Vagina (tissue), 2 donors: ENCODE measurements at regions not wholly inside any gene's neighbourhood (a gene's known extent, or its start where the extent isn't known, plus 50 kb on each side); places are given as distances from the start of the nearest gene placed in this dataset.

Experiments
- DNase-seq, 2 donors: peaks; one replicate each; pipeline ENCODE4 v3.0.0-alpha.2; 2017; ENCODE audit errors: extremely low spot score in 2 of 2
- H3K27ac ChIP-seq: fragments of 200-600 bp; sonication (generic); one replicate; pipeline ENCODE4 v1.5.1; 2019
- H3K27me3 ChIP-seq: fragments of 200-600 bp; sonication (generic); one replicate; pipeline ENCODE4 v1.5.1; 2019
- H3K36me3 ChIP-seq, 2 donors: fragments of 200-600 bp; sonication (generic); one replicate each; pipeline ENCODE4 v1.5.1; 2017 to 2019
- H3K4me1 ChIP-seq: fragments of 200-600 bp; sonication (generic); one replicate; pipeline ENCODE4 v1.5.1; 2019
- H3K4me3 ChIP-seq, 2 donors: fragments of 200-600 bp; sonication (generic); 1 replicate in 1 of 2; 2 replicates in 1 of 2; pipeline ENCODE4 v1.5.1; 2016 to 2019
- H3K9me3 ChIP-seq: fragments of 200-600 bp; sonication (generic); one replicate; pipeline ENCODE4 v1.5.1; 2019
- POLR2A ChIP-seq, 2 donors: fragments of 450-650 bp; IDR thresholded peaks; one replicate each; pipeline ENCODE4 v1.6.1; 2017; ENCODE audit warnings: antibody characterized with exemption in 2 of 2, mild to moderate bottlenecking in 2 of 2, moderate library complexity in 2 of 2
- POLR2AphosphoS5 ChIP-seq, 2 donors: sonication (generic); formaldehyde crosslinking; IDR thresholded peaks; one replicate each; pipeline ENCODE4 v1.9.0; 2017; ENCODE audit warnings: antibody characterized with exemption in 2 of 2, mild to moderate bottlenecking in 2 of 2, low read depth in 1 of 2; ENCODE audit not compliant: insufficient read depth in 1 of 2
- intact Hi-C: fragments of 100-400 bp; cut with DNase I; formaldehyde crosslinking; loops from one replicate; pipeline ENCODE4 v1.15.1; 2023
- TF ChIP-seq, protein P1 (sequence below), 3 experiments: fragments of 450-650 bp in 2 of 3; fragments of 200-600 bp in 1 of 3; sonication (generic) in 1 of 3; IDR thresholded peaks; one replicate each; pipeline ENCODE4 v1.5.1; 2017 to 2019; ENCODE audit warnings: antibody characterized with exemption in 3 of 3, mild to moderate bottlenecking in 2 of 3, moderate library complexity in 2 of 3

DNA sequence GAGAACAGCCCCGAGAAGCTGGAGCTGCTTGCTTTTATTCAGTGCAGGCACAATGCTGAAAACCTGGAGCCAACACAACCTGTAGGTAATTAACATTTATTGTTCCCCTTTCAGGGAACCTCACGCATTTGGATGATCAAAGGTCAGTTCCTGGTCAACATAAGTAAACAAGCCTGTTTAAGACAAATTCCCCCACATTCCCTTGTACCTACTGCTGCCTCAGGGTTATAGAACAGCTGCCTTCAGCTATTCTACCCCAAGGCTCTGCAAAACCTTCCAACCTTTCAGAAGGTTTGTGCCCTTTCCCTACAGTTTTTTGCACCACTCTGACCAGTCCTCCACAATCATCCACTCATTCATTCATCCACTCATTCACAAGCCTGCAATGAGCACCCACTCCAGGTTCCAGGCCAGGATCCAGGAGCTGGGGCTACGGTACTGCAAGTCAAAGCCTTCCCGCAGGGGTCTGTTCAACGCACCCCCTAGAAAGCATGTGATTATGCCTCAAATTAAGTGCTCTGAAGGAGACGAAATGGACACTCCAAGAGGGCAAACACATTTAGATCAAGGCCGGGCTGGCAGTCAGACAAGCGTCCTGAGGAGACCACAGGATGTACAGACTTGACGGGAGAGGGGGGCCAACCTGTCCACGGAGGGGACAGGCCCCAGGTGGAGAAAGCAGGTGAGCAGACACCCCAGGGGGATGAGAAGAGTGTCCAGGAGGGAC lies 683.9 kb downstream of the MATN1 start:
- Histone ChIP-seq H3K36me3 (no peaks in the 10 kb centered on the region), H3K9me3 (no peaks in the 10 kb centered on the region), H3K27me3 (no peaks in the 10 kb centered on the region), H3K4me3 (no peak overlapping the region), H3K4me1 (no peaks in the 10 kb centered on the region), H3K27ac (no peak overlapping the region)
- TF ChIP-seq, protein P1, sequence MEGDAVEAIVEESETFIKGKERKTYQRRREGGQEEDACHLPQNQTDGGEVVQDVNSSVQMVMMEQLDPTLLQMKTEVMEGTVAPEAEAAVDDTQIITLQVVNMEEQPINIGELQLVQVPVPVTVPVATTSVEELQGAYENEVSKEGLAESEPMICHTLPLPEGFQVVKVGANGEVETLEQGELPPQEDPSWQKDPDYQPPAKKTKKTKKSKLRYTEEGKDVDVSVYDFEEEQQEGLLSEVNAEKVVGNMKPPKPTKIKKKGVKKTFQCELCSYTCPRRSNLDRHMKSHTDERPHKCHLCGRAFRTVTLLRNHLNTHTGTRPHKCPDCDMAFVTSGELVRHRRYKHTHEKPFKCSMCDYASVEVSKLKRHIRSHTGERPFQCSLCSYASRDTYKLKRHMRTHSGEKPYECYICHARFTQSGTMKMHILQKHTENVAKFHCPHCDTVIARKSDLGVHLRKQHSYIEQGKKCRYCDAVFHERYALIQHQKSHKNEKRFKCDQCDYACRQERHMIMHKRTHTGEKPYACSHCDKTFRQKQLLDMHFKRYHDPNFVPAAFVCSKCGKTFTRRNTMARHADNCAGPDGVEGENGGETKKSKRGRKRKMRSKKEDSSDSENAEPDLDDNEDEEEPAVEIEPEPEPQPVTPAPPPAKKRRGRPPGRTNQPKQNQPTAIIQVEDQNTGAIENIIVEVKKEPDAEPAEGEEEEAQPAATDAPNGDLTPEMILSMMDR (IDR thresholded peaks at IDR 0.05), result no peak
- TF ChIP-seq POLR2A (IDR thresholded peaks at IDR 0.05) (no peak), POLR2AphosphoS5 (IDR thresholded peaks at IDR 0.05; ENCODE audit: insufficient read depth in 1 of 2, low read depth in 1 of 2) (no peak)
- DNase-seq, result peak; percentile 65 to 88
- intact Hi-C loops, result no loop called here

DNA sequence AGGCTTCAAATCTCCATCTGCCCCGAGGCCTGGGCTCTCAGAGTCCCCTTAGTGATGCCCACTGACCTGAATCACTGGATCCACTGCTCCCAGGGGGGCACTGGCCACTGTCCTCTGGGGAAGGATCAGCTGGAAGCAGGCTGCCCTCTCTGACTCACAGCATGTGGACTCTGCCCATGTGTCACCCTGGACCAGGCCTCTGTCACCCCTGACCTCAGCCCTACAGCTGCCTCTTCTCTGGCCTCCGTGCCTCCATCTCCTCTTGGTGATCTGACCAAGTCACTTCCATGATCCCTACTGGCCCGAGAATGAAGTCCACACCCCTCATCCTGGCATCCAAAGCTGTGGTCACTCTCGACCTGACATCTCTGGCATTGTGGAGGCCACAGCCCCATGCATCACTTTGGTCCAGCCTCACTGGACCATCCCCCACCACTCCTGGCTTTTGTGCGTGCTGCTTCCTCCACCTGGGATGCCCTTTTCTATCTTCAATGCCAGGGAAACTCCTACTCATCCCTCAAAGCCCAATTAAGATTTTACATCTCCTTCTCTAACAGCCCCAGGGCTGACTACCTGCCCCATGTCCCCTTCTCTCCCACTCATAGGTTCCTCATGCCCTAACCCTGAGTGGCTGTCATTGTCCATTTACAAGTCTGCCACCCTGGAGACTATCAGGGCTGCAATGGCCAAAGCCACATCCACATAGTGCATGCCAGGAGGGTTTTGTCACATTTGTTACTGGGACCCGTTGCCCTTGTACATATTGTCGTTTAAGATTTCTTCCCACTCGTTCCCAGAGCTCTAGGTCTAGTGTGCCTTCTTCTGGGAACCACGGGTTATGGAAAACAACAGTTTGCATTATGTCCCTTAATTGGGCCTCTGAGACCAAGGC lies 685.0 kb downstream of the MATN1 start:
- H3K27me3 ChIP-seq, result no peaks in the 10 kb centered on the region
- TF ChIP-seq, protein P1 (IDR thresholded peaks at IDR 0.05), result no peak
- H3K36me3 ChIP-seq, result no peaks in the 10 kb centered on the region
- no peak overlapping the region for H3K4me3 ChIP-seq
- no peaks in the 10 kb centered on the region for H3K4me1 ChIP-seq
- no peak overlapping the region for H3K27ac ChIP-seq
- intact Hi-C loops, result no loop called here
- H3K9me3 ChIP-seq, result no peaks in the 10 kb centered on the region
- peak; percentile 44 to 77 for DNase-seq

DNA sequence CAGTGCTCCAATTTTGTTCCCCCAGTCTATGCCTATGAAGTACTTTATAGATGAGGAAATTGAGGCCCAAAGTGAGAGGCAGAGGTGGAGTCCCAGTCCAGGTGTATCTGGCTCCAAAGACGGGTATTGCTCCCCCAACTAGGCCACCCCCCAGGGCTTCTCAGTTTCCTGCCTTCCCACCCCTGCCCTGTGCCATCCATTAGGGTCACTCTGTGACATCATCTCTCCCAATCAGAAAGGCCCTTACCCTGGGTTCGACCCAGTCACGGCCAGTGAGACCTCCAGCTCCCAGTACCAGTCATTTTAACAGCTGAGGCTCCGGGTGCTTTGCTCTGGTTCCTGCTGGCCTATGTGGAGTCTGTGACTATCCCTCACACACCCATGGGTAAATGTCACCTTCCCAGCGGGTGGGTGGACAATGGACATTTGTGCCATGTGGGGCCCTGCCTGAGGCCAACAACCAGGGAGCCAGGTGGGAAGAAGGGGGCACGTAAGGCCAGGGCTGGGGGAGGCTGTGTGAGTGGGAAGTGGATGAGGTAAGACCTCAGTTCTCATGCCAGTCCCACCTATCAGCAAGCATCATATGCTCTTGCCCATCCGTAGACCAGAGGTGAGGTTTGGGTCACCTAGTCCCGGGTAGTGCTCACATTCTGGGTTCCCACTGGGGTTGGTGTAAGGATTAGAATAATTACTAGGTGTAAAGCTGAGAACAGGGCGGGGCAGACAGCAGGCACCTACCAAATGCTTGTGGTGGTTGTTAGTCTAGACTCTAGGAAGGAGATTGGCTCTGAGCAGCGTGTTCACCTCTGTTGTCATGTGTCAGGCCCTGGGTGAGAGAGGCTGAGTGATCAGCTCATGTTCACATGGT lies 685.9 kb downstream of the MATN1 start:
- Histone ChIP-seq H3K27me3 (no peaks in the 10 kb centered on the region), H3K4me3 (no peak overlapping the region), H3K4me1 (no peaks in the 10 kb centered on the region), H3K27ac (no peak overlapping the region), H3K9me3 (no peaks in the 10 kb centered on the region), H3K36me3 (no peaks in the 10 kb centered on the region)
- DNase-seq, result peak; percentile 72 to 87
- intact Hi-C loops, result no loop called here
- TF ChIP-seq POLR2A (IDR thresholded peaks at IDR 0.05) (no peak), POLR2AphosphoS5 (IDR thresholded peaks at IDR 0.05; ENCODE audit: insufficient read depth in 1 of 2, low read depth in 1 of 2) (no peak)
- TF ChIP-seq, protein P1 (IDR thresholded peaks at IDR 0.05), result no peak

DNA sequence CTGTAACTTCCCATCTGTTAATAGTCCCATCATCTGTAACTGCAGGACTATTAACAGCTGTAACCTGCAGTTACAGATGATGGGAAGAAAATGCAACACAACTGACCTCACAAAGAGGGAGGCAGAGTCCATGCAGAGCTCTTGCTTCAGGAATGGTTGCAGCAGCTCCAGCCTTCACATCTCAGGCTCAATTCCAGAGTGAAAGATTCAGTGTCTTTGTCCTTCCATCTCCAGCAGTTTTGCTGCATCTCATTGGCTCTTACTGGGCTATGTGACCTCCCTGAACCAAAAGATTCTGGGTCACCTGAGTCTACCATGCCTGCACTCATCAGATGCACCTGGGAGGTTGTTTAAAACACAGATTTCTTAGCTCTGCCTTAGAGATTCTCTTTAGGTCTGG lies 686.7 kb downstream of the MATN1 start:
- Histone ChIP-seq H3K4me1 (no peaks in the 10 kb centered on the region), H3K36me3 (no peaks in the 10 kb centered on the region), H3K4me3 (no peak overlapping the region), H3K27me3 (no peaks in the 10 kb centered on the region), H3K9me3 (no peaks in the 10 kb centered on the region), H3K27ac (no peak overlapping the region)
- peak; percentile 49 to 72 for DNase-seq
- intact Hi-C loops, result no loop called here
- TF ChIP-seq, protein P1 (IDR thresholded peaks at IDR 0.05), result no peak
- TF ChIP-seq POLR2A (IDR thresholded peaks at IDR 0.05) (no peak), POLR2AphosphoS5 (IDR thresholded peaks at IDR 0.05; ENCODE audit: insufficient read depth in 1 of 2, low read depth in 1 of 2) (no peak)
